SK-N-SH (cell line): ENCODE measurements at regions not wholly inside any gene's neighbourhood (a gene's known extent, or its start where the extent isn't known, plus 50 kb on each side); places are given as distances from the start of the nearest gene placed in this dataset.

Experiments used
- CTCF ChIA-PET: fragments of 300-600, 350-600 bp; formaldehyde crosslinking; extraction: SDS; loops from one replicate; lab custom pipeline; 2021; lab: Yijun Ruan, JAX
- POLR2A ChIA-PET: fragments of 350-600 bp; sonication (Branson Sonifier 250); formaldehyde crosslinking; extraction: SDS; loops from one replicate; lab custom pipeline; 2020; ENCODE audit warnings: antibody characterized with exemption, inconsistent platforms; lab: Yijun Ruan, JAX
- DNase-seq: peaks from one replicate; pipeline ENCODE4 v3.0.0; 2012
- H2AFZ ChIP-seq: fragments of 200-600 bp; sonication (generic); 2 replicates; pipeline ENCODE4 v1.8.1; 2016; ENCODE audit warnings: antibody characterized with exemption, mild to moderate bottlenecking, low read depth
- H3F3A ChIP-seq: fragments of 200-600 bp; sonication (generic); replicated peaks from 2 replicates; pipeline ENCODE3; 2016; ENCODE audit warnings: antibody characterized with exemption, mild to moderate bottlenecking; ENCODE audit not compliant: insufficient read depth
- H3K27ac ChIP-seq, 2 experiments: fragments of 200-500 bp in 1 of 2; fragments of 200-600 bp in 1 of 2; sonication (Bioruptor generic) in 1 of 2; sonication (generic), shearing (Covaris generic) in 1 of 2; 2 replicates each; pipeline versions ENCODE4 v1.5.1 to v1.6.1; 2014 to 2016; ENCODE audit warnings: low read depth in 2 of 2, inconsistent platforms in 1 of 2, low read length in 1 of 2, mild to moderate bottlenecking in 1 of 2, mixed read lengths in 1 of 2
- H3K27me3 ChIP-seq: fragments of 200-600 bp; sonication (generic), shearing (Covaris generic); 2 replicates; pipeline ENCODE4 v1.6.1; 2016; ENCODE audit warnings: mixed run types; ENCODE audit not compliant: insufficient read depth
- H3K36me3 ChIP-seq, 2 experiments: fragments of 200-500 bp in 1 of 2; fragments of 200-600 bp in 1 of 2; sonication (Bioruptor generic) in 1 of 2; sonication (generic) in 1 of 2; replicated peaks in 1 of 2; 2 replicates each; pipeline versions ENCODE3 to v1.5.1; 2014 to 2016; ENCODE audit warnings: low read length in 1 of 2, mild to moderate bottlenecking in 1 of 2; ENCODE audit not compliant: insufficient read depth in 2 of 2, control insufficient read depth in 1 of 2
- H3K4me1 ChIP-seq, 2 experiments: fragments of 200-500 bp in 1 of 2; fragments of 200-600 bp in 1 of 2; sonication (Bioruptor generic) in 1 of 2; sonication (generic), shearing (Covaris generic) in 1 of 2; 2 replicates each; pipeline versions ENCODE4 v1.5.1 to v1.6.1; 2014 to 2016; ENCODE audit warnings: low read depth in 1 of 2, low read length in 1 of 2, mixed run types in 1 of 2; ENCODE audit not compliant: insufficient read depth in 2 of 2, control insufficient read depth in 1 of 2
- H3K4me2 ChIP-seq: fragments of 200-600 bp; sonication (generic), shearing (Covaris generic); 2 replicates; pipeline ENCODE4 v1.6.1; 2017; ENCODE audit warnings: mixed run types
- H3K4me3 ChIP-seq, 2 experiments: fragments of 200-500 bp in 1 of 2; fragments of 200-600 bp in 1 of 2; sonication (Bioruptor generic) in 1 of 2; sonication (generic), shearing (Covaris generic) in 1 of 2; 2 replicates each; pipeline versions ENCODE4 v1.5.1 to v1.8.1; 2014 to 2016; ENCODE audit warnings: low read depth in 2 of 2, inconsistent platforms in 1 of 2, low read length in 1 of 2, mild to moderate bottlenecking in 1 of 2, mixed read lengths in 1 of 2, moderate library complexity in 1 of 2
- H3K79me2 ChIP-seq: fragments of 200-600 bp; sonication (generic); 2 replicates; pipeline ENCODE4 v1.8.1; 2017; ENCODE audit warnings: mild to moderate bottlenecking; ENCODE audit not compliant: insufficient read depth
- H3K9ac ChIP-seq: fragments of 200-600 bp; sonication (generic); 2 replicates; pipeline ENCODE4 v1.6.1; 2017; ENCODE audit warnings: mixed run types
- H3K9me2 ChIP-seq: fragments of 200-600 bp; sonication (generic); 2 replicates; pipeline ENCODE4 v1.6.1; 2017; ENCODE audit warnings: mixed run types
- H3K9me3 ChIP-seq: fragments of 200-600 bp; sonication (generic); 2 replicates; pipeline ENCODE4 v1.6.1; 2017; ENCODE audit warnings: mixed run types, mild to moderate bottlenecking, moderate library complexity
- H4K20me1 ChIP-seq: fragments of 200-600 bp; sonication (generic); 2 replicates; pipeline ENCODE4 v1.6.1; 2017; ENCODE audit warnings: mild to moderate bottlenecking, mixed run types; ENCODE audit not compliant: insufficient read depth
- CHD2 ChIP-seq: fragments of 150-350 bp; IDR thresholded peaks from 2 replicates; pipeline ENCODE4 v1.6.1; 2018; ENCODE audit warnings: low read length; ENCODE audit not compliant: partially characterized antibody
- EZH2phosphoT487 ChIP-seq: fragments of 200-600 bp; sonication (generic); IDR thresholded peaks from 2 replicates; pipeline ENCODE4 v1.6.1; 2017; ENCODE audit warnings: low read depth, mixed run types, mild to moderate bottlenecking, antibody characterized with exemption, moderate library complexity, borderline replicate concordance
- FOSL2 ChIP-seq: IDR thresholded peaks from 2 replicates; pipeline ENCODE4 v1.4.0; 2012; ENCODE audit warnings: low read depth, mild to moderate bottlenecking, moderate library complexity, borderline replicate concordance
- FOXM1 ChIP-seq: IDR thresholded peaks from 2 replicates; pipeline ENCODE4 v1.4.0; 2012; ENCODE audit warnings: low read depth, mild to moderate bottlenecking
- NRF1 ChIP-seq: IDR thresholded peaks from 2 replicates; pipeline ENCODE4 v1.6.1; 2012; ENCODE audit warnings: low read depth, mild to moderate bottlenecking, low read length
- RCOR1 ChIP-seq: fragments of 150-350 bp; IDR thresholded peaks from 2 replicates; pipeline ENCODE4 v1.6.1; 2017; ENCODE audit warnings: antibody characterized with exemption, low read length
- TAF1 ChIP-seq: IDR thresholded peaks from 2 replicates; pipeline ENCODE4 v1.6.1; 2012; ENCODE audit warnings: low read depth, mild to moderate bottlenecking, low read length, moderate library complexity, borderline replicate concordance
- WGBS: methylation state at CpG from one replicate; pipeline ENCODE4 v1.1.6; 2017; ENCODE audit warnings: low lambda C conversion rate; 5-methylcytosine and 5-hydroxymethylcytosine counted together
- TF ChIP-seq, protein P1 (sequence below): fragments of 150-350 bp; IDR thresholded peaks from 2 replicates; pipeline ENCODE4 v1.6.1; 2016; ENCODE audit warnings: mild to moderate bottlenecking, low read depth, low read length
- TF ChIP-seq, protein P2 (sequence below): IDR thresholded peaks from 2 replicates; pipeline ENCODE4 v1.4.0; 2012; ENCODE audit warnings: low read depth, borderline replicate concordance

DNA sequence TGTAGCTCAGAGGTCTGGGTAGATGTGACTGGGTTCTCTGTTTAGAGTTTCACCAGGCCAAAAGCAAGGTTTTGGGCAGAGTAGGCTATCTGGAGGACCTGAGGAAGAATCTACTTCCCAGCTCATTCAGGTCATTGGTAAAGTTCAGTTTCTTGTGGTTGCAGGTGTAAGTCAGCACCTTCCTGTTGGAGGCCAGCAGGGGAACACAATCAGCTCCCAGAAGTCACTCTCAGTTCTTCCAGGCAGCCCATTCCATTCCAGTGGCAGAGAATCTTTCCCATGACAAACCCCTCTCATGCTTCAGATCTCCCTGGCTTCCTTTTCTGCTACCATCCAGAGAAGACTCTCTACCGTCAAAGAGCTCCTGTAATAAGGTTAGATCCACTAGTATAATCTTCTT is 176.2 kb upstream of the UFM1 start:
- Histone ChIP-seq H3K4me2 (no peak overlapping the region), H3K9me2 (no peaks in the 10 kb centered on the region), H4K20me1 (no peaks in the 10 kb centered on the region), H3F3A (no peaks in the 10 kb centered on the region), H3K27ac (no peak overlapping the region), H3K9ac (no peak overlapping the region), H3K79me2 (no peaks in the 10 kb centered on the region), H3K36me3 (no peaks in the 10 kb centered on the region), H3K4me1 (no peaks in the 10 kb centered on the region), H3K9me3 (no peaks in the 10 kb centered on the region), H2AFZ (no peak overlapping the region), H3K4me3 (no peak overlapping the region), H3K27me3 (no peaks in the 10 kb centered on the region)
- TF ChIP-seq CHD2, result no peak
- TF ChIP-seq, protein P1, sequence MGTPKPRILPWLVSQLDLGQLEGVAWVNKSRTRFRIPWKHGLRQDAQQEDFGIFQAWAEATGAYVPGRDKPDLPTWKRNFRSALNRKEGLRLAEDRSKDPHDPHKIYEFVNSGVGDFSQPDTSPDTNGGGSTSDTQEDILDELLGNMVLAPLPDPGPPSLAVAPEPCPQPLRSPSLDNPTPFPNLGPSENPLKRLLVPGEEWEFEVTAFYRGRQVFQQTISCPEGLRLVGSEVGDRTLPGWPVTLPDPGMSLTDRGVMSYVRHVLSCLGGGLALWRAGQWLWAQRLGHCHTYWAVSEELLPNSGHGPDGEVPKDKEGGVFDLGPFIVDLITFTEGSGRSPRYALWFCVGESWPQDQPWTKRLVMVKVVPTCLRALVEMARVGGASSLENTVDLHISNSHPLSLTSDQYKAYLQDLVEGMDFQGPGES, result no peak
- CTCF ChIA-PET, result no interaction called here
- DNase-seq, result no peak
- POLR2A ChIA-PET, result no interaction called here
- 9% methylated on average over 1 of the region's 1 CpG for WGBS

DNA sequence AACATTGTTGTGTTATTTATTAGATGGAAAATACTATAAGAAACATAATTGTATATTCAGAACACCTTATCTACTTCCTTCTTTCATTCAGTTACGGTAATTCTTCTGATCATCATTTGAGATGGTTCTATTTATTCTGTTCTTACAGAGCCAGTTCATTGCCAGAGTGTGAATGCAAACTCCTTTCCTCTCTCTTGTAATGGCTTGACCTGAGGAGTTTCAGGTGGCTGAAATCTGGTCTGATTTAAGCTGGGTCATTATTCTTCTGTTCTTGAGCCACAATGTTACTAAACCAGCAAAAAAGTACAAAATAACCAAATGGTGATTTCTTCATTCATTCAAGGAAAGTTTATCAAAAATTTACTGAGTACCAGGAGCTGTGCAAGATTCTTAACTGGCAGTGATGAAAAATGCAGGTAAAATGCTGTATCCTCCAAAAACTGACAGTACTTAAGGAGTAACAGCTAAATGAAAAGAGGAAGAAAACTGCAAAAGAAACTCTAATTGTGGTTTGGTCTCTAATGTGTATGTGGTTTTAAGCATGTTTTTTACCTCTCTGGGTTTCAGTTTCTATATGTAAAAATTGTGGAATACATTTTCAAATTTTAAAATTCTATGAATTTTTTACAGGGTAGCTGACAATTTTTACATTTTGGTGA is 182.4 kb upstream of the UFM1 start:
- POLR2A ChIA-PET, result no interaction called here
- no peaks in the 10 kb centered on the region for H3K4me1 ChIP-seq
- H3K4me3 ChIP-seq, result no peak overlapping the region
- H3K36me3 ChIP-seq, result no peaks in the 10 kb centered on the region
- no peaks in the 10 kb centered on the region for H3F3A ChIP-seq
- no peaks in the 10 kb centered on the region for H3K27me3 ChIP-seq
- no peak overlapping the region for H3K9ac ChIP-seq
- no peak for DNase-seq
- H2AFZ ChIP-seq, result no peak overlapping the region
- WGBS, result 14% methylated on average over 1 of the region's 1 CpG
- H3K27ac ChIP-seq, result no peak overlapping the region
- no peaks in the 10 kb centered on the region for H4K20me1 ChIP-seq
- no peaks in the 10 kb centered on the region for H3K79me2 ChIP-seq
- H3K4me2 ChIP-seq, result no peak overlapping the region
- CTCF ChIA-PET, result no interaction called here
- H3K9me3 ChIP-seq, result no peaks in the 10 kb centered on the region
- H3K9me2 ChIP-seq, result no peaks in the 10 kb centered on the region
- TF ChIP-seq, protein P1, result no peak
- TF ChIP-seq FOSL2, result no peak
- TF ChIP-seq RCOR1, result no peak
- TF ChIP-seq FOXM1, result no peak
- no peak for TF ChIP-seq NRF1
- no peak for TF ChIP-seq TAF1
- TF ChIP-seq, protein P2, sequence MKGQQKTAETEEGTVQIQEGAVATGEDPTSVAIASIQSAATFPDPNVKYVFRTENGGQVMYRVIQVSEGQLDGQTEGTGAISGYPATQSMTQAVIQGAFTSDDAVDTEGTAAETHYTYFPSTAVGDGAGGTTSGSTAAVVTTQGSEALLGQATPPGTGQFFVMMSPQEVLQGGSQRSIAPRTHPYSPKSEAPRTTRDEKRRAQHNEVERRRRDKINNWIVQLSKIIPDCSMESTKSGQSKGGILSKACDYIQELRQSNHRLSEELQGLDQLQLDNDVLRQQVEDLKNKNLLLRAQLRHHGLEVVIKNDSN, result no peak
- no peak for TF ChIP-seq EZH2phosphoT487
